Sigmoid colon (tissue), 4 donors: ENCODE measurements at regions not wholly inside any gene's neighbourhood (a gene's known extent, or its start where the extent isn't known, plus 50 kb on each side); places are given as distances from the start of the nearest gene placed in this dataset.

Experiments used
- POLR2AphosphoS5 ChIP-seq, 4 donors: sonication (generic); formaldehyde crosslinking; IDR thresholded peaks; one replicate each; pipeline ENCODE4 v1.6.1; 2017; ENCODE audit warnings: antibody characterized with exemption in 4 of 4
- TF ChIP-seq, protein P1 (sequence below), 4 experiments: fragments of 450-650 bp in 3 of 4; fragments of 200-600 bp in 1 of 4; IDR thresholded peaks; one replicate each; pipeline ENCODE4 v1.5.1; 2016 to 2019; ENCODE audit warnings: antibody characterized with exemption in 4 of 4, mild to moderate bottlenecking in 3 of 4, moderate library complexity in 2 of 4

DNA sequence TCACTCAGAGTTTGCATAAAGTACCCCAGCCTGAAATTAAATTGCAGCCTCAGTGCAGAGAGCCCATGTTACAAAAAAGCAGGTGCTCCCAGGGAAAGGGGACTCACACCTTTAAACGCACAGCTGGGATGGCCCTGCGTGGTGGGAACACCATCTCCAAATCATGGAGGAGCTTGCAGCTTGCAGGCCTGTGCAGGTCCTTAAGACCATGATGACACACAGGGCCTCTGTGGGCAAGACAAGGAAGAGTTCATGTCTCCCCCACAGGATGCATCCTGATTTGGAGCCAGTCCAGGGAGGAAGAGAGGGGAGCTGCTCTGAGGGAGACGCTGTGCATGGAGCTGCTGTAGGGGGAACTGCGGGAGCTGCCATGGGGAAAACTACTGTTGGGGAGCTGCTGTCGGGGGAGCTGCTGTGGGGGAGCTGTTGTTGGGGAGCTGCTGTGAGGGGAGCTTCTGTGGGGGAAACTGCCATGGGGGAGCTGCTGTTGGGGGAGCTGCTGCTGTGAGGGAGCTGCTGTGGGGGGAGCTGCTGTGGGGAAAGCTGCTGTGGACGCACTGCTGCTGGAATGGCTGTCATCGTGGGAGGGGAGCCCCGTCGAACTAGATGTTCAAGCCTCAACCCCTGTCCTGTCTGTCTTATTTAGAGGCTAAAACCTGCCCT, 113.9 kb downstream of the MATN1 start:
- TF ChIP-seq POLR2AphosphoS5 (IDR thresholded peaks at IDR 0.05), result no peak
- TF ChIP-seq, protein P1, sequence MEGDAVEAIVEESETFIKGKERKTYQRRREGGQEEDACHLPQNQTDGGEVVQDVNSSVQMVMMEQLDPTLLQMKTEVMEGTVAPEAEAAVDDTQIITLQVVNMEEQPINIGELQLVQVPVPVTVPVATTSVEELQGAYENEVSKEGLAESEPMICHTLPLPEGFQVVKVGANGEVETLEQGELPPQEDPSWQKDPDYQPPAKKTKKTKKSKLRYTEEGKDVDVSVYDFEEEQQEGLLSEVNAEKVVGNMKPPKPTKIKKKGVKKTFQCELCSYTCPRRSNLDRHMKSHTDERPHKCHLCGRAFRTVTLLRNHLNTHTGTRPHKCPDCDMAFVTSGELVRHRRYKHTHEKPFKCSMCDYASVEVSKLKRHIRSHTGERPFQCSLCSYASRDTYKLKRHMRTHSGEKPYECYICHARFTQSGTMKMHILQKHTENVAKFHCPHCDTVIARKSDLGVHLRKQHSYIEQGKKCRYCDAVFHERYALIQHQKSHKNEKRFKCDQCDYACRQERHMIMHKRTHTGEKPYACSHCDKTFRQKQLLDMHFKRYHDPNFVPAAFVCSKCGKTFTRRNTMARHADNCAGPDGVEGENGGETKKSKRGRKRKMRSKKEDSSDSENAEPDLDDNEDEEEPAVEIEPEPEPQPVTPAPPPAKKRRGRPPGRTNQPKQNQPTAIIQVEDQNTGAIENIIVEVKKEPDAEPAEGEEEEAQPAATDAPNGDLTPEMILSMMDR (IDR thresholded peaks at IDR 0.05), result no peak
